Fibroblast of villous mesenchyme (primary cell): ENCODE measurements at regions not wholly inside any gene's neighbourhood (a gene's known extent, or its start where the extent isn't known, plus 50 kb on each side); places are given as distances from the start of the nearest gene placed in this dataset.

Source experiments
- DNase-seq: peaks from one replicate; pipeline ENCODE4 v3.0.0-alpha.2; 2010; ENCODE audit warnings: low read depth
- H3K4me3 ChIP-seq: 2 replicates; pipeline ENCODE4 v1.5.1; 2011; ENCODE audit warnings: low read depth, mild to moderate bottlenecking, low read length
- TF ChIP-seq, protein P1 (sequence below): IDR thresholded peaks from 2 replicates; pipeline ENCODE4 v1.5.1; 2012; ENCODE audit warnings: low read depth, mild to moderate bottlenecking, low read length; ENCODE audit not compliant: insufficient read depth

GRCh38 chr5:108623826-108624225 is 123.9 kb upstream of the FER start:
- H3K4me3 ChIP-seq: no peak overlapping the region
- TF ChIP-seq, protein P1, sequence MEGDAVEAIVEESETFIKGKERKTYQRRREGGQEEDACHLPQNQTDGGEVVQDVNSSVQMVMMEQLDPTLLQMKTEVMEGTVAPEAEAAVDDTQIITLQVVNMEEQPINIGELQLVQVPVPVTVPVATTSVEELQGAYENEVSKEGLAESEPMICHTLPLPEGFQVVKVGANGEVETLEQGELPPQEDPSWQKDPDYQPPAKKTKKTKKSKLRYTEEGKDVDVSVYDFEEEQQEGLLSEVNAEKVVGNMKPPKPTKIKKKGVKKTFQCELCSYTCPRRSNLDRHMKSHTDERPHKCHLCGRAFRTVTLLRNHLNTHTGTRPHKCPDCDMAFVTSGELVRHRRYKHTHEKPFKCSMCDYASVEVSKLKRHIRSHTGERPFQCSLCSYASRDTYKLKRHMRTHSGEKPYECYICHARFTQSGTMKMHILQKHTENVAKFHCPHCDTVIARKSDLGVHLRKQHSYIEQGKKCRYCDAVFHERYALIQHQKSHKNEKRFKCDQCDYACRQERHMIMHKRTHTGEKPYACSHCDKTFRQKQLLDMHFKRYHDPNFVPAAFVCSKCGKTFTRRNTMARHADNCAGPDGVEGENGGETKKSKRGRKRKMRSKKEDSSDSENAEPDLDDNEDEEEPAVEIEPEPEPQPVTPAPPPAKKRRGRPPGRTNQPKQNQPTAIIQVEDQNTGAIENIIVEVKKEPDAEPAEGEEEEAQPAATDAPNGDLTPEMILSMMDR: no peak
- no peak for DNase-seq

DNA sequence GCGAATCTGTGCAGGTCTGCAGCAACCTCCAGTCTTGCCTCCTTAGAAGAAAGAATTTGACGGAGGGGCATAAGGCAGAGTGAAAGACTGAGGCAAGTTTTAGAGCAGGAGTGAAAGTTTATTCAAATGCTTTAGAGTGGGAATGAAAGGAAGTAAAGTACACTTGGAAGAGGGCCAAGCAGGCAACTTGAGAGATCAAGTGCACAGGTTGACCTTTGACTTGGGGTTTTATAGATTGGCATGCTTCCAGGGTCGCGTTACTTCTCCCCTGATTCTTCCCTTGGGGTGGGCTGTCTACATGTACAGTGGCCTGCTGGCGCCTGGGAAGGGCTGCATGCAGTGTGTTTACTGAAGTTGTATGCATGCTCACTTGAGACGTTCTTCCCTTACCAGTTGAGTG is 127.2 kb upstream of the FER start:
- H3K4me3 ChIP-seq: no peak overlapping the region
- no peak for DNase-seq
- TF ChIP-seq, protein P1: no peak

- DNase-seq: no peak
- TF ChIP-seq, protein P1: no peak
- H3K4me3 ChIP-seq: no peak overlapping the region
Observed at GRCh38 chr5:108619815-108620214, 127.9 kb upstream of the FER start.

DNA sequence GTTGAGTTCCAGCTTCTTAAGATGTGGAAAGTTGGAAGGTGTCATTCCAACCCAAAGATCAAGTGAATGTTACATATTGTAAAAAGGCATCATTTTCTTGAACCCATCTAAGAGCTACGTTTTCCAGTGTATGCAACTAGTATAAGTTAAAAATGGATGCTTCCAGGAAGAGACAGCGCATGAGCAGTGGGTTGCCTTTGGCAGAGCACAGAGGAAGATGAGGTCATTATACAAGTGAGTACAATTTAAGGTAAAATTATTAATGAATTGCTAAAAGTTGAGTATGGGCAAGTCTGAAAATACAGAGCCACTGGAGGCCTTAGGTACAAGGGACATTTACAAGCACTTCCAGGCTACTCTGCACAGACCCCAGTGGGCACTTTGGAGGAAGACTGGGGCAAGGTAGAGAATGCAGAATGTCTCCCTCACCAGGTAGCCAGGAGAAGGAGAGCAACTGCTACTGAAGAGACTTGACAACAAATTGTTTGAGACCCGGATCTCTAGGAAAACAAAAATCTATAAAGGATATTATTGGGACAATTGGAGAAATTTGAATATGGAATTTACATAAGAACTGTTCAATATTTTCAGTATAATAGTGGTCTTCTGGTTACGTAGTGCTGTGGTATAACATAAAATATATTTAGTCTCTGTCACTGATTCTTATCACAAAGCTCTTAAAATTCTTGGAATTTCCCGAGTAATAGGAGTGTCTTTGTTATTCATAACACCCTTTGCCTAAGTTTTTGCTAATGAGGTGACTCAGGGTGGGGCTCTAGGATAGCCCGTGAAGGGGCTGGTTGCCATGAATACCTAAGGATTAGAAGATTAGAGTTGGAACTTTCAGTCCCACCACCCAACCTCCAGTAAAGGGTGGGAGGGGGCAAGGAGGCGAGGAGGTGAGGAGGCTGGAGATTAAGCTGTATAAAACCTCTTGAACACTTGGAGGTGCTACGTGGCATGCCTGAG is 129.9 kb upstream of the FER start:
- DNase-seq: no peak
- TF ChIP-seq, protein P1: peak; percentile 8

GRCh38 chr5:108615216-108615615 is 132.5 kb upstream of the FER start:
- TF ChIP-seq, protein P1: no peak
- DNase-seq: peak; percentile 19

More for the DNA sequence above, 129.9 kb upstream of the FER start:
- no peak overlapping the region for H3K4me3 ChIP-seq

GRCh38 chr5:108607421-108607820 is 140.3 kb upstream of the FER start:
- H3K4me3 ChIP-seq: no peak overlapping the region
- no peak for DNase-seq
- TF ChIP-seq, protein P1: no peak

More at GRCh38 chr5:108615216-108615615, 132.5 kb upstream of the FER start:
- no peak overlapping the region for H3K4me3 ChIP-seq
